Spinal cord (tissue), 9 donors: ENCODE measurements at regions not wholly inside any gene's neighbourhood (a gene's known extent, or its start where the extent isn't known, plus 50 kb on each side); places are given as distances from the start of the nearest gene placed in this dataset.

ENCODE experiments used
- DNase-seq, 6 donors: peaks; one replicate each; pipeline versions ENCODE4 v3.0.0 to v3.0.0-alpha.2; 2013 to 2015; ENCODE audit warnings: low spot score in 6 of 6, low read depth in 4 of 6
- H3K27ac ChIP-seq: one replicate; pipeline ENCODE4 v1.5.1; 2013; ENCODE audit warnings: low read depth, low read length, control low read depth
- H3K27me3 ChIP-seq: one replicate; pipeline ENCODE4 v1.6.1; 2013; ENCODE audit warnings: low read length; ENCODE audit not compliant: control insufficient read depth, insufficient read depth
- H3K36me3 ChIP-seq: one replicate; pipeline ENCODE4 v1.6.1; 2013; ENCODE audit warnings: low read length; ENCODE audit not compliant: control insufficient read depth, insufficient read depth
- H3K4me1 ChIP-seq: one replicate; pipeline ENCODE4 v1.6.1; 2013; ENCODE audit warnings: low read length; ENCODE audit not compliant: control insufficient read depth, insufficient read depth
- H3K4me3 ChIP-seq: one replicate; pipeline ENCODE4 v1.5.1; 2013; ENCODE audit warnings: low read depth, low read length, control low read depth
- H3K9me3 ChIP-seq: one replicate; pipeline ENCODE4 v1.6.1; 2013; ENCODE audit warnings: low read length; ENCODE audit not compliant: control insufficient read depth, insufficient read depth
- WGBS: methylation state at CpG from one replicate; pipeline ENCODE4 v1.1.5; 2013; ENCODE audit warnings: missing lambda C conversion rate; ENCODE audit not compliant: insufficient coverage; 5-methylcytosine and 5-hydroxymethylcytosine counted together
- donor health status: healthy.

DNA sequence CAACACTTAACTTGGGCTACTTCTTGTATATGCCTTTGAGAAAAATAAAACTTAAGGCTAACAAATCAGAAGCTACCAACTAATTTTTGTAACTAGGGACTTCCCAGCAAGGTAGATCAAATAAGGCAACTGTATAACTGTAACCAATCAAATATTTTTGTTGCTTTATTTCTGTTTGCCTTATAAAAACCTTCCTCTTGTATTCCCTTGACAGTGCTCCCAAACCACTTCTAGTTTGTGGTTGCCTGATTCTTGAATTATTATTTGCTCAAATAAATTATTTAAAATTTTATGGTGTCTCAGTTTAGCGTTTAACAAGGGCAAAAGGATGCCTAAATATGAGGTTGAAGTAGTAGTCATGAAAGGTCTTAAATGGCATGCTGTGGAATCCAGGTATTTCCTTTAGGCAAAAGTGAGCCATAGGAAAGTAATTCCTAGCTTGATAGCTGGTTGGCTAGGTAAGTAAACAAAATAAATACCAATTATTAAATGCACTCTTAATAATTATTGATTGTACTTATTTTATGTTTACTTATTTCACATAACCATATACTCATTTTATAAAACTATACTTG is 632.6 kb downstream of the RPL10L start:
- DNase-seq, result no peak
- no peaks in the 10 kb centered on the region for H3K36me3 ChIP-seq
- H3K4me3 ChIP-seq, result no peak overlapping the region
- H3K27ac ChIP-seq, result no peak overlapping the region
- H3K9me3 ChIP-seq, result no peaks in the 10 kb centered on the region
- no CpG with 5 or more reads among the region's 1 CpG for WGBS
- H3K27me3 ChIP-seq, result no peaks in the 10 kb centered on the region
- H3K4me1 ChIP-seq, result no peaks in the 10 kb centered on the region

GRCh38 chr14:46008348-46008747 is 643.2 kb downstream of the RPL10L start:
- no peaks in the 10 kb centered on the region for H3K4me1 ChIP-seq
- no peaks in the 10 kb centered on the region for H3K36me3 ChIP-seq
- WGBS, result 100% methylated on average over 1 of the region's 3 CpGs
- H3K27ac ChIP-seq, result no peak overlapping the region
- peaks cover 2% of the 10 kb centered on the region for H3K9me3 ChIP-seq
- no peaks in the 10 kb centered on the region for H3K27me3 ChIP-seq
- no peak for DNase-seq
- H3K4me3 ChIP-seq, result no peak overlapping the region

- H3K27ac ChIP-seq, result no peak overlapping the region
- no CpG with 5 or more reads among the region's 2 CpGs for WGBS
- no peaks in the 10 kb centered on the region for H3K9me3 ChIP-seq
- no peaks in the 10 kb centered on the region for H3K36me3 ChIP-seq
- no peak for DNase-seq
- no peak overlapping the region for H3K4me3 ChIP-seq
- no peaks in the 10 kb centered on the region for H3K27me3 ChIP-seq
- no peaks in the 10 kb centered on the region for H3K4me1 ChIP-seq
Measured at GRCh38 chr14:45998554-45998953, 653.0 kb downstream of the RPL10L start.

DNA sequence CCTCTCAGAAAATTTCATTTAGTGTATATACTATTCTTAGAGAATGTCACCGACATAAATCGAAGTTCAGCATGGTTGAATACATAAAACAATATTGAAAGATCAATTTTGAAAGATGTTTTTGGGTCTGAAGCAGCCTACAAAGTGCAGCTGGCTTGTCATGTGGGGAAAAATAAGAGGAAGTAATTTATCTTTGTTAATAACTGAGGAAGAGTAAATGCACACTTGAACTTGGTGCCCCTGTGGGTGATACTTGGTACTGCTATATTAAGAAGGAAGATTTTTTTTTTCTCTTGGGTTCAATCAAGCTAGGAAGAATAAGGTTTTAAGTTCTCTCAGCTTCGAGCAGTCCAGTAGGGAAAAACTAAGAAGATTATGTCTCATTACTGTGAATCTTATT is 661.3 kb downstream of the RPL10L start:
- H3K27ac ChIP-seq, result no peak overlapping the region
- no peaks in the 10 kb centered on the region for H3K27me3 ChIP-seq

DNA sequence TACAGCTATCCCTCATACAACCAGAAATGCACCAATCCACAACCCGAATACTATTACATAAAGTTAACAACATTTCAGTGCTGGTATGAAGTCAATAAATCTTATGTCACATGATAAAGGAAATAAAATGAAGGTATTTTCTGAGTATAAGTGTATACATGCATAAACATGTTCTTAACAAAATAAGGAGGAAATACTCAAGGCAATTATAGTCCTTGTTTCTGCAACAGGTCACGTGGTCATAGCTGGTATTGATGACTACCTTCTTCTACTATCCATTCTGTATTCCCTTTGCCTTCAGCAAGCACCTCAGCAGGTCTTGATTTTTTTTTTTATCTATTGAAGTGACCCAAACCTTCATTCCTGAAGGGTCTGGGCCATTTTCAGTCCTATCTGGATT is 675.6 kb downstream of the RPL10L start:
- H3K4me3 ChIP-seq, result no peak overlapping the region
- H3K27ac ChIP-seq, result no peak overlapping the region
- DNase-seq, result no peak
- no peaks in the 10 kb centered on the region for H3K9me3 ChIP-seq
- H3K4me1 ChIP-seq, result no peaks in the 10 kb centered on the region
- H3K36me3 ChIP-seq, result no peaks in the 10 kb centered on the region
- WGBS, result 83% methylated on average over 1 of the region's 2 CpGs
- H3K27me3 ChIP-seq, result no peaks in the 10 kb centered on the region

More for the DNA sequence above, 661.3 kb downstream of the RPL10L start:
- no peak for DNase-seq
- no peak overlapping the region for H3K4me3 ChIP-seq
- no peaks in the 10 kb centered on the region for H3K36me3 ChIP-seq
- WGBS, result no CpG with 5 or more reads among the region's 3 CpGs
- no peaks in the 10 kb centered on the region for H3K9me3 ChIP-seq
- no peaks in the 10 kb centered on the region for H3K4me1 ChIP-seq

DNA sequence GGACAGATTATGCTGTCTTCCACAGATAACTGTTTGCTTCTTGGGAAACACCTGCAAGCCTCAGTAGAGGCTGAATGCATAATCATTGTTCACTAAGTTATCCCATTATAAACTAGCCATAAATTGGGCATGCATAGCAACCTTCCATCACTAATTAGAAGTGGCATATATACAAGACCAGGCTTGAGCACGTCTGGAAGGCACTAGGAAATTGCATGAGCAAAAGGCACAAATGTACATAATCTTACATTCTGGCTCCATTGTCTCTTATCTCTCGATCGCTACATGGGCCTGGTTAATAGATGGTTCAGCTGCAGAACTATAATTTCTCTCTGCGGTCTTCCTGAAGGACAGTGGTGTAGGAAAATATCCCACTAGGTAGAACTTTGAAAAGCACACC is 679.2 kb downstream of the RPL10L start:
- H3K4me3 ChIP-seq, result no peak overlapping the region
- H3K9me3 ChIP-seq, result no peaks in the 10 kb centered on the region
- no peaks in the 10 kb centered on the region for H3K36me3 ChIP-seq
- no peaks in the 10 kb centered on the region for H3K4me1 ChIP-seq
- no peak for DNase-seq
- H3K27ac ChIP-seq, result no peak overlapping the region
- no peaks in the 10 kb centered on the region for H3K27me3 ChIP-seq
- WGBS, result no CpG with 5 or more reads among the region's 4 CpGs

DNA sequence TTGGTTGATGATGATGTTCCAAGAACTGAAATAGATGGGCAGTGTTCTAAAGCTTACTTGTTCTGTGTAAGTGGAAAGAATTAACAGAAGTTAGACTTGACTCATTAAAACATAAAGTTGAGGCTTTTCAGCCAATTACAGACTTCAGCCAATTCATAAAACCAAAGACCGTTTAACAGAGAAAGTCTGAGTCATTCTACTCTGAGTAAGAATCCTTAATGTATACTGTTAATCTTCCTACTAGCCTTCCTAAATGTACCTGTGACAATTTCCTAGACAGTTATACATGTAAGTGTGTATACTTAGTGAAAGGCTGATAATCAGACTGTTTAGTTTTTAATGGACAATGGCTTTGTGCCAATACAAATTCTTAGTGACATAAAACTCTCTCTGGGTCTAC is 681.0 kb downstream of the RPL10L start:
- no CpG with 5 or more reads among the region's 1 CpG for WGBS
- Histone ChIP-seq H3K36me3 (no peaks in the 10 kb centered on the region), H3K27ac (no peak overlapping the region), H3K27me3 (no peaks in the 10 kb centered on the region), H3K4me3 (no peak overlapping the region), H3K9me3 (no peaks in the 10 kb centered on the region), H3K4me1 (no peaks in the 10 kb centered on the region)
- DNase-seq, result no peak

- H3K27me3 ChIP-seq, result no peaks in the 10 kb centered on the region
- H3K36me3 ChIP-seq, result no peaks in the 10 kb centered on the region
- no CpG with 5 or more reads among the region's 1 CpG for WGBS
- DNase-seq, result no peak
- no peak overlapping the region for H3K27ac ChIP-seq
- no peak overlapping the region for H3K4me3 ChIP-seq
- no peaks in the 10 kb centered on the region for H3K4me1 ChIP-seq
- H3K9me3 ChIP-seq, result no peaks in the 10 kb centered on the region
Measured at GRCh38 chr14:45968037-45968436, 683.5 kb downstream of the RPL10L start.

DNA sequence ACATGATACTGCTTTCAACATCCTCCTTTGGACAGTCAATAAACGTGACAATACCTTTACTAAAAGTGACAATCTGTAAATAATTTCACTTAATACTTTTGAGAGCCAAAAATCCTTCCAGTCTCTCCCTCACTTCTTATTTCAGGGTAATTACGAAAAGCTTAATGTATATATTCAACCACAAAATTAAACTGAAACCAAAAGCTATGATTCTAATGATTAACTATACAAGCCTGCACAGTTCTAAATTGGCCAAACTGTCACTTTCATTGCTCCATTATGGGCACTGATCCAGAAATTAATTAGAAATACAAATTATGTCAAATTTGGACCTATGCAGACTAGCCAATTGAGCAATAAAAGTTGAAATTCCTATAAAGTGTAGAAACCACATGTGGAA is 696.5 kb upstream of the MIS18BP1 start:
- Histone ChIP-seq H3K27ac (no peak overlapping the region), H3K9me3 (no peaks in the 10 kb centered on the region), H3K27me3 (no peaks in the 10 kb centered on the region), H3K4me3 (no peak overlapping the region), H3K4me1 (no peaks in the 10 kb centered on the region), H3K36me3 (no peaks in the 10 kb centered on the region)
- WGBS, result no CpG with 5 or more reads among the region's 2 CpGs
- DNase-seq, result no peak

DNA sequence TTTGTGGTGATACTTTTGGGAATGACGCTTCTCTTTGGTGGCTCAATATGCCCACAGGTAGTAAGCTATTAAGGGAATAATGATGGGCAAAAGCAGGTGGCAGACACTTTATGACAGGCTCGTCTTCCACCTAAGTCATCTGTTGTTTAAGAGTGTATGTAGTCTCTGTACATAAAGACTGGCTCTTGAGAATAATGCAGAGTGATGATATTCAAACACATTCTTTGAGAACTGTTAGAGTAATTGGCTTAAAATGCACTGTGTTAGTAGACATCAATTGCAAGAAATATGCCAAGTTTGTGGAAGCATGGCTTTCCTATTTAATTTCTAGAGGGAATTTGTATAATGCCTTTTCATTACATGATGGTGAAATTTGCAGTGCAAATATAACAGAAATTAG is 694.8 kb upstream of the MIS18BP1 start:
- H3K36me3 ChIP-seq, result no peaks in the 10 kb centered on the region
- H3K4me1 ChIP-seq, result no peaks in the 10 kb centered on the region
- H3K27me3 ChIP-seq, result no peaks in the 10 kb centered on the region
- 89% methylated on average over 2 of the region's 2 CpGs for WGBS
- H3K27ac ChIP-seq, result no peak overlapping the region
- no peak overlapping the region for H3K4me3 ChIP-seq
- peak in 1 of 6 donors; percentile 78 for DNase-seq
- no peaks in the 10 kb centered on the region for H3K9me3 ChIP-seq
